ENCODE measurements at regions not wholly inside any gene's neighbourhood (a gene's known extent, or its start where the extent isn't known, plus 50 kb on each side); places are given as distances from the start of the nearest gene placed in this dataset.

DNA sequence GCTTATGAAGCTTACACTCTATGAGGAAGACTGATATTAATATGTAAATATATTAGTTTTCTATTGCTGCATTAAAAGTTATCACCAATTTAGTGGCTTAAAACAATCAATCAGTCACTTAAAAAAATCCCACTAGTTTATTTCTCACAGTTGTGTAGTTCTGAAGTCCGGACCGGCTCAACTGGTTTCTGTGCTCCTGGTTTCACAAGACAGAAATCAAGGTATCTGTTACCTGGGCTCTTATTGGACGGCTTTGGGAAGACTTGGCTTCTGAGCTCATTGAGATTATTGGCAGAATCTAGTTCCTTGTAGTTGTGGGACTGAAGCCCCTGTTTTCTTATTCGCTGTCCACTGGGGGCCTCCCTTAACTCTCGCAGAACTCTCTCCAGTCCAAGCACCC, 343.0 kb downstream of the RAB38 start:
- no peak for TF ChIP-seq POLR2A (IDR thresholded peaks at IDR 0.05; ENCODE audit: low read depth, low read length)
- no peak for TF ChIP-seq SPI1 (IDR thresholded peaks at IDR 0.05; ENCODE audit: low read depth, low read length)
